Right lobe of liver (tissue), 6 donors: ENCODE measurements at regions not wholly inside any gene's neighbourhood (a gene's known extent, or its start where the extent isn't known, plus 50 kb on each side); places are given as distances from the start of the nearest gene placed in this dataset.
A peak's percentile ranks its signal among the peaks of the same experiment; 100 is the strongest.
"Not testable (repeated sequence)": the region's sequence is repeated elsewhere in the genome, so short reads cannot be mapped to it uniquely, and the experiment has no call there.

Experiments used
- ATAC-seq, 4 donors: fragments of 200-7000 bp; cut with Tn5 transposase; one replicate each; pipeline ENCODE4 v1.9.1; 2020; ENCODE audit warnings: mild to moderate bottlenecking in 4 of 4, moderate library complexity in 4 of 4
- DNase-seq, 3 donors: peaks; one replicate each; pipeline ENCODE4 v3.0.0-alpha.2; 2020
- H3K27ac ChIP-seq, 3 donors: fragments of 200-600 bp; one replicate each; pipeline ENCODE4 v1.8.0; 2022
- H3K27me3 ChIP-seq, 2 donors: fragments of 200-600 bp; one replicate each; pipeline ENCODE4 v1.8.0; 2022
- H3K36me3 ChIP-seq, 4 donors: fragments of 200-600 bp; sonication (generic) in 1 of 4; one replicate each; pipeline versions ENCODE4 v1.5.1 to v1.8.0; 2017 to 2022; ENCODE audit warnings: control low read depth in 1 of 4
- H3K4me1 ChIP-seq, 4 donors: fragments of 200-600 bp; sonication (generic) in 1 of 4; one replicate each; pipeline versions ENCODE4 v1.5.1 to v1.8.0; 2017 to 2022; ENCODE audit warnings: control low read depth in 1 of 4
- H3K4me3 ChIP-seq, 3 donors: fragments of 200-600 bp; one replicate each; pipeline ENCODE4 v1.8.0; 2022
- H3K9me3 ChIP-seq, 4 donors: fragments of 200-600 bp; sonication (generic) in 1 of 4; one replicate each; pipeline versions ENCODE4 v1.5.1 to v1.8.0; 2017 to 2022; ENCODE audit warnings: control low read depth in 1 of 4
- CTCF ChIP-seq, 4 donors: fragments of 200-600 bp in 3 of 4; fragments of 450-650 bp in 1 of 4; IDR thresholded peaks; one replicate each; pipeline versions ENCODE4 v1.5.1 to v1.8.0; 2016 to 2022; ENCODE audit warnings: antibody characterized with exemption in 4 of 4, mild to moderate bottlenecking in 2 of 4
- POLR2A ChIP-seq: fragments of 450-650 bp; IDR thresholded peaks from one replicate; pipeline ENCODE4 v1.6.1; 2017; ENCODE audit warnings: antibody characterized with exemption, mild to moderate bottlenecking
- WGBS: methylation state at CpG from one replicate; pipeline ENCODE4 v1.1.6; 2018; ENCODE audit warnings: low coverage, low lambda C conversion rate; ENCODE audit not compliant: insufficient coverage; ENCODE audit errors: missing lambda C conversion rate; 5-methylcytosine and 5-hydroxymethylcytosine counted together
- intact Hi-C, 2 donors: fragments of 100-400 bp; cut with DNase I; formaldehyde crosslinking; loops; one replicate each; pipeline versions ENCODE4 v1.11.2 to v1.14.1; 2022
- donor health status: DM: no; HTN: yes; CAD: no.
- donor health status: DM: no; HTN: no; CAD: no.
- donor health status: DM: no; HTN: no; CAD: no.
- donor health status: DM: no; HTN: yes; CAD: no.
- donor health status: DM: no; HTN: yes; CAD: no.

DNA sequence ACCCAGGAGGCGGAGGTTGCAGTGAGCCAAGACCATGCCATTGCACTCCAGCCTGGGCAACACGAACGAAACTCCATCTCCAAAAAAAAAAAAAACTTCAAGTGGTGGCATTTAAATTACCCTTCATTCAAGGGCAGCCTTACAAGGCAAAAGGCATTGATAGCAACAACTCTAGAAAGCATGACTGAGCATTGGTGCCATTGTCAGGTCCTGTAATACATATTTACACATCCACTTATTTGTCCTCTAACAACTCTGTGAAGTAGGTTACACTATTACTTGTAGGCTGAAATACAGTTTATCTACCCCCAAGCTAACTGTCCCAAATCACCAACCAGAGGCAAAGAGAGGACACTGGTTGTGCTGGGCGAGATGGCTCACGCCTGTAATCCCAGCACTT, 52.7 kb upstream of the LARP1 start:
- TF ChIP-seq POLR2A (no peak), CTCF (IDR thresholded peaks at IDR 0.05) (no peak)
- Histone ChIP-seq H3K36me3 (no peaks in the 10 kb centered on the region), H3K27me3 (no peaks in the 10 kb centered on the region), H3K9me3 (no peaks in the 10 kb centered on the region), H3K27ac (no peak overlapping the region), H3K4me3 (no peak overlapping the region), H3K4me1 (peaks cover 0 to 41% (median 13%) of the 10 kb centered on the region in 4 donors)
- no peak for DNase-seq
- intact Hi-C loops = no loop called here
- WGBS = 84% methylated on average over 5 of the region's 5 CpGs
- ATAC-seq = no peak

- H3K36me3 ChIP-seq, H3K27me3 ChIP-seq, H3K4me3 ChIP-seq, intact Hi-C loops, H3K9me3 ChIP-seq: not testable (repeated sequence)
- DNase-seq = peak in 1 of 3 donors; percentile 49
- peak in 3 of 4 donors; percentile 39 to 85 (median 45) for ATAC-seq
- WGBS = 62% methylated on average over 2 of the region's 4 CpGs
- H3K4me1 ChIP-seq = peaks cover 0 to 41% (median 13%) of the 10 kb centered on the region in 4 donors
- H3K27ac ChIP-seq = peak overlapping the region in 2 of 3 donors; percentile 26 to 60
Observed at GRCh38 chr5:154701725-154702124, 53.5 kb upstream of the LARP1 start.

DNA sequence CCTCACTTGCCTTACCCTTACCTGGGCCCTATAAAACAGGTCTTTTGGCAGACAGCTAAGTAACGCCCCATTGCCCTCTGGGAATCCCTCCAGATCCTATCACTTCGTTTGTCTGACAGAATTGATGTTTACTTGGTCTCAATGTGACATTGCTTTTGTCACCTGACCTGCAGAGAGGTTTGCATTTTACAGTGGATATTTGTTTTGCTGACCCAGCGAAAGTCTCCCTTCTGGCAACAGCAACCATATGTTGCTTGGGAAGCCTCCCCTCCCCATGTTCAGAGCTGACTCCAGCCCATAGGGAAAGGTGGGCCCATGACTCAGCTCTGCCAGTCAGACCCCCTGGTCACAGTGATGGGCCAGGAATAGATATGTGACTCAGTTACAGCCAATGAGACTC, 54.0 kb upstream of the LARP1 start:
- 38% methylated on average over 3 of the region's 3 CpGs for WGBS
- Histone ChIP-seq H3K36me3 (no peaks in the 10 kb centered on the region), H3K27me3 (no peaks in the 10 kb centered on the region), H3K4me3 (no peak overlapping the region), H3K4me1 (peaks cover 0 to 41% (median 13%) of the 10 kb centered on the region in 4 donors), H3K27ac (peak overlapping the region in 2 of 3 donors; percentile 26 to 60), H3K9me3 (no peaks in the 10 kb centered on the region)
- DNase-seq = peak in 1 of 3 donors; percentile 83
- intact Hi-C loops = no loop called here
- TF ChIP-seq CTCF (IDR thresholded peaks at IDR 0.05) = no peak
- TF ChIP-seq POLR2A = no peak
- ATAC-seq = peak; percentile 88 to 95 (median 91)

DNA sequence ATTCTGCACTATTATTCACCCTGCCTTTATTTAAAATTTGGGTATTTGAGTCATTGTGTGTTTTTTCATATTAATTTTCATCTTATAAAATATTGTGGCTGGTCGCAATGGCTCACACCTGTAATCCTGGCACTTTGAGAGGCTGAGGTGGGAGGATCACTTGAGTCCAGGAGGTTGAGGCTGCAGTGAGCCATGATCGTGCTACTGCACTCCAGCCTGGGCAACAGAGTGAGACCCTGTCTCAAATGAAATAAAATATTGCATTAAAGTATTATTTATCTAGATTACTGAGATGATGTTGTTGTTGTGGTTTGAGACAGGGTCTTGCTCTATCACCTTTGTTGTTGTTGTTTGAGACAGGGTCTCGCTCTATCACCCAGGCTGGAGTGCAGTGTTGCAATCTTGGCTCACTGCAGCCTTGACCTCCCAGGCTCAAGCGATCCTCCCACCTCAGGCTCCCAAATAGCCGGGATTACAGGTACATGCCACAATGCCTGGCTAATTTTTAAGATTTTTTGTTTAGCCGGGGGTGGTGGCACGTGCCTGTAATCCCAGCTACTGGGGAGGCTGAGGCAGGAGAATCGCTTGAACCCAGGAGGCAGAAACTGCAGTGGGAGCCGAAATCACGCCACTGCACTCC, 54.8 kb upstream of the LARP1 start:
- H3K4me3 ChIP-seq, H3K9me3 ChIP-seq, DNase-seq, intact Hi-C loops, H3K27me3 ChIP-seq, H3K36me3 ChIP-seq: not testable (repeated sequence)
- peaks cover 0 to 41% (median 13%) of the 10 kb centered on the region in 4 donors for H3K4me1 ChIP-seq
- peak in 3 of 4 donors; percentile 5 to 56 (median 47) for ATAC-seq
- WGBS = 50% methylated on average over 10 of the region's 10 CpGs
- H3K27ac ChIP-seq = peak overlapping the region in 1 of 3 donors; percentile 60

DNA sequence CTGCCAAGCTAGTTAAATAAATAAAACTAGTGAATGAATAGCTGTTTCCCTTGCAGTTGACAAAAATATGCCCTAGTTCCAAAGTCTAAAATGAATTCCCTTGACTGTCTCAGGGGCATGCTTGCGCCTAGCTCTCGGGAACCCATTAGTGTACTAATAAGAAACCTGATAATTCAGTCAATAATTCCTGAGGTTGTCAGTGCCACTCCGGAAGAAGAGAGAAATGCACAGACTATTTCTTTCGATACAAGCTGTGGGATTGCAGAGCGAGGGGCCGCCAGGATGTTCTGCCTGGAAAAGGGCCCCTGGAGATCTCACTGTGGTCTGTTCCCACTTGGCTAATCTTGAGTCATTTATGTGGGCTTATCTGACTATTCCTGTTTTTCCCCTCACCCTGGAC, 56.4 kb upstream of the LARP1 start:
- no peak for DNase-seq
- Histone ChIP-seq H3K4me1 (peaks cover 0 to 41% (median 13%) of the 10 kb centered on the region in 4 donors), H3K36me3 (no peaks in the 10 kb centered on the region), H3K4me3 (no peak overlapping the region), H3K9me3 (no peaks in the 10 kb centered on the region), H3K27me3 (no peaks in the 10 kb centered on the region), H3K27ac (peak overlapping the region in 2 of 3 donors; percentile 35 to 56)
- intact Hi-C loops = no loop called here
- TF ChIP-seq POLR2A (no peak), CTCF (IDR thresholded peaks at IDR 0.05) (no peak)
- WGBS = 58% methylated on average over 3 of the region's 6 CpGs
- ATAC-seq = peak; percentile 54 to 63 (median 62)
